IMR-90 (cell line): ENCODE measurements at regions not wholly inside any gene's neighbourhood (a gene's known extent, or its start where the extent isn't known, plus 50 kb on each side); places are given as distances from the start of the nearest gene placed in this dataset.

Experiments
- ATAC-seq: fragments of 200-7000 bp; cut with Tn5 transposase; 2 replicates; pipeline ENCODE4 v1.9.1; 2020; ENCODE audit warnings: low read depth, mild to moderate bottlenecking, moderate library complexity
- BruUV-seq: library from RNA; stranded (reverse); fragments of 400-500 nt; replicated peaks from 2 replicates; lab custom pipeline; 2021; lab: Mats Ljungman, UMichigan
- CTCF ChIA-PET: fragments of 300-600 bp; formaldehyde crosslinking; extraction: SDS; loops from one replicate; lab custom pipeline; 2021; ENCODE audit warnings: antibody characterized with exemption; lab: Yijun Ruan, JAX
- POLR2A ChIA-PET: fragments of 300-600 bp; sonication (Branson Sonifier 250); formaldehyde crosslinking; loops from one replicate; lab custom pipeline; 2022; ENCODE audit warnings: antibody characterized with exemption; ENCODE audit not compliant: unreplicated experiment; lab: Charles Lee
- DNase-seq: peaks from one replicate; pipeline ENCODE4 v3.0.0; 2013
- H2AFZ ChIP-seq: replicated peaks from 2 replicates; pipeline ENCODE3; 2013; ENCODE audit warnings: low read length, mild to moderate bottlenecking; ENCODE audit not compliant: poor library complexity
- H2AK5ac ChIP-seq: 2 replicates; pipeline ENCODE4 v1.6.1; 2013; ENCODE audit warnings: low read depth, low read length, inconsistent platforms
- H2AK9ac ChIP-seq: replicated peaks from 2 replicates; pipeline ENCODE3; 2013; ENCODE audit warnings: mild to moderate bottlenecking, low read depth, low read length, moderate library complexity; ENCODE audit not compliant: poor library complexity
- H2BK120ac ChIP-seq: 2 replicates; pipeline ENCODE4 v1.6.1; 2013; ENCODE audit warnings: low read depth, low read length, inconsistent platforms
- H2BK15ac ChIP-seq: 3 replicates; pipeline ENCODE4 v1.6.1; 2013; ENCODE audit warnings: low read depth, low read length, inconsistent platforms
- H2BK20ac ChIP-seq: 2 replicates; pipeline ENCODE4 v1.6.1; 2013; ENCODE audit warnings: low read depth, mild to moderate bottlenecking, inconsistent platforms, low read length, moderate library complexity
- H2BK5ac ChIP-seq: 2 replicates; pipeline ENCODE4 v1.6.1; 2013; ENCODE audit warnings: mild to moderate bottlenecking, low read depth, low read length, inconsistent platforms; ENCODE audit not compliant: poor library complexity, severe bottlenecking
- H3K14ac ChIP-seq: replicated peaks from 2 replicates; pipeline ENCODE4 v1.6.1; 2013; ENCODE audit warnings: low read depth, low read length, inconsistent platforms
- H3K18ac ChIP-seq: 2 replicates; pipeline ENCODE4 v1.6.1; 2013; ENCODE audit warnings: low read depth, low read length, control low read depth
- H3K23ac ChIP-seq: 2 replicates; pipeline ENCODE4 v1.6.1; 2013; ENCODE audit warnings: low read depth, low read length, inconsistent platforms
- H3K27ac ChIP-seq: 2 replicates; pipeline ENCODE4 v1.5.1; 2013; ENCODE audit warnings: mild to moderate bottlenecking, control low read depth, low read length; ENCODE audit not compliant: insufficient read depth
- H3K27me3 ChIP-seq: 2 replicates; pipeline ENCODE4 v1.6.1; 2013; ENCODE audit warnings: low read length; ENCODE audit not compliant: control insufficient read depth, insufficient read depth
- H3K36me3 ChIP-seq: 2 replicates; pipeline ENCODE4 v1.6.1; 2013; ENCODE audit warnings: low read length, mixed read lengths; ENCODE audit not compliant: control insufficient read depth, insufficient read depth
- H3K4ac ChIP-seq: 2 replicates; pipeline ENCODE4 v1.6.1; 2013; ENCODE audit warnings: low read depth, low read length, inconsistent platforms
- H3K4me1 ChIP-seq: 2 replicates; pipeline ENCODE4 v1.6.1; 2013; ENCODE audit warnings: low read length, mixed read lengths; ENCODE audit not compliant: control insufficient read depth, insufficient read depth
- H3K4me2 ChIP-seq: 2 replicates; pipeline ENCODE4 v1.6.1; 2013; ENCODE audit warnings: low read depth, mild to moderate bottlenecking, control low read depth, low read length, moderate library complexity
- H3K4me3 ChIP-seq: 2 replicates; pipeline ENCODE4 v1.5.1; 2013; ENCODE audit warnings: low read depth, mild to moderate bottlenecking, control low read depth, low read length, moderate library complexity; ENCODE audit not compliant: insufficient read depth
- H3K56ac ChIP-seq: 2 replicates; pipeline ENCODE4 v1.6.1; 2013; ENCODE audit warnings: low read length, inconsistent platforms; ENCODE audit not compliant: insufficient read depth; ENCODE audit errors: extremely low read depth
- H3K79me1 ChIP-seq, 2 experiments: 2 replicates each; pipeline ENCODE4 v1.6.1; 2013; ENCODE audit warnings: low read length in 2 of 2, inconsistent platforms in 1 of 2, low read depth in 1 of 2
- H3K9ac ChIP-seq: 2 replicates; pipeline ENCODE4 v1.6.1; 2013; ENCODE audit warnings: low read depth, low read length, control low read depth
- H3K9me1 ChIP-seq: 2 replicates; pipeline ENCODE4 v1.6.1; 2013; ENCODE audit warnings: low read length, inconsistent platforms; ENCODE audit not compliant: insufficient read depth
- H3K9me3 ChIP-seq: 2 replicates; pipeline ENCODE4 v1.6.1; 2013; ENCODE audit warnings: low read length; ENCODE audit not compliant: control insufficient read depth, insufficient read depth
- H4K20me1 ChIP-seq: 2 replicates; pipeline ENCODE4 v1.6.1; 2013; ENCODE audit warnings: low read length, inconsistent platforms; ENCODE audit not compliant: insufficient read depth
- H4K5ac ChIP-seq: 2 replicates; pipeline ENCODE4 v1.6.1; 2013; ENCODE audit warnings: mild to moderate bottlenecking, low read depth, low read length, control low read depth
- H4K8ac ChIP-seq, 2 experiments: 2 replicates each; pipeline ENCODE4 v1.6.1; 2013; ENCODE audit warnings: low read depth in 2 of 2, low read length in 2 of 2, control low read depth in 1 of 2, inconsistent platforms in 1 of 2
- H4K91ac ChIP-seq: 2 replicates; pipeline ENCODE4 v1.6.1; 2013; ENCODE audit warnings: low read depth, low read length, inconsistent platforms; ENCODE audit not compliant: insufficient read depth
- MXI1 ChIP-seq: IDR thresholded peaks from 2 replicates; pipeline ENCODE4 v1.6.1; 2012; ENCODE audit warnings: low read depth, mild to moderate bottlenecking, low read length, moderate library complexity, borderline replicate concordance
- NFE2L2 ChIP-seq: fragments of 150-350 bp; IDR thresholded peaks from 2 replicates; pipeline ENCODE4 v1.6.1; 2016; ENCODE audit warnings: low read depth, mild to moderate bottlenecking, low read length
- WGBS, 2 experiments: methylation state at CpG; one replicate each; pipeline versions ENCODE4 v1.1.5 to v1.1.7; 2013; ENCODE audit warnings: missing lambda C conversion rate in 2 of 2; ENCODE audit not compliant: insufficient read length in 1 of 2; ENCODE audit errors: extremely low coverage in 2 of 2; 5-methylcytosine and 5-hydroxymethylcytosine counted together
- dilution Hi-C: fragments of 300-500 bp; cut with HindIII; formaldehyde crosslinking; loops from one replicate; pipeline ENCODE4 v1.14.3; 2018; ENCODE audit warnings: low sequenced_read_pairs; ENCODE audit not compliant: unreplicated experiment
- in situ Hi-C: fragments of 300-500 bp; cut with MboI; formaldehyde crosslinking; loops from 3 replicates; pipeline ENCODE4 v1.14.3; 2019; ENCODE audit warnings: low sequenced_read_pairs, inconsistent platforms, mixed read lengths
- intact Hi-C: fragments of 100-400 bp; cut with micrococcal nuclease; formaldehyde crosslinking; loops from 2 replicates; pipeline ENCODE4 v1.10.0; 2022

DNA sequence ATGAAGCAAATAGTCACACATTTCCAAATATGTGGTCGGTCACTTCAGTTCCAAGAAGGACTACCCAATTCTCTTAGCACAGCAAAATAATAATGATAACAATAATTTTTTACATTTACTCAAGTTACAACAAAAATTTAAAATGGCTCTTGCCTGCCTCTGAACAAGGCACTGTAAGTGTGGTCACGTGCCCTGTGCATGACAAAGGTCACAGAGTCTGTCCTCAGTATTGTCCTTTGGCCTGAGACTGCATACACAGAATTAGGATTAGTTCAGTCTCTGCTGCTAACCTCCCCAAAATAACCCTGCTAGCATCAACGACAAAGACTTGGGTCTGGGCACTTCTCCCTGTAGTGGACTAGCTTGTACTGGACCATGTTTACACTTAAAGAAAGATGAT is 297.1 kb upstream of the DUSP10 start:
- no peak overlapping the region for H2AFZ ChIP-seq
- no peak overlapping the region for H3K4ac ChIP-seq
- no peak overlapping the region for H2AK5ac ChIP-seq
- no peak overlapping the region for H4K8ac ChIP-seq
- intact Hi-C loops (no loop called here), in situ Hi-C loops (no loop called here), dilution Hi-C loops (no loop called here)
- no peak overlapping the region; the same call in 1 of the 2 replicates for H2BK20ac ChIP-seq
- H3K9ac ChIP-seq = no peak overlapping the region
- H3K27me3 ChIP-seq = no peaks in the 10 kb centered on the region
- CTCF ChIA-PET = no interaction called here
- ATAC-seq (no peak), DNase-seq (no peak)
- POLR2A ChIA-PET = no interaction called here
- no peak overlapping the region for H2BK15ac ChIP-seq
- H3K18ac ChIP-seq = no peak overlapping the region
- H3K4me1 ChIP-seq = peaks cover 19% of the 10 kb centered on the region
- no peak overlapping the region for H3K27ac ChIP-seq
- no peaks in the 10 kb centered on the region for H3K36me3 ChIP-seq
- no peak overlapping the region for H3K4me3 ChIP-seq
- TF ChIP-seq NFE2L2 (no peak), MXI1 (no peak)
- no CpG with 5 or more reads among the region's 3 CpGs for WGBS, 2 experiments
- H4K20me1 ChIP-seq = no peaks in the 10 kb centered on the region
- no peak overlapping the region for H2BK5ac ChIP-seq
- H3K56ac ChIP-seq = no peak overlapping the region
- H2BK120ac ChIP-seq = no peak overlapping the region
- peaks cover 5% of the 10 kb centered on the region for H3K9me1 ChIP-seq
- H3K9me3 ChIP-seq = no peaks in the 10 kb centered on the region
- H3K4me2 ChIP-seq = no peak overlapping the region
- BruUV-seq = no TSS peak
- H4K5ac ChIP-seq = no peak overlapping the region
- no peak overlapping the region for H4K91ac ChIP-seq
- no peak overlapping the region for H3K23ac ChIP-seq
- H3K79me1 ChIP-seq = no peaks in the 10 kb centered on the region
- no peak overlapping the region for H3K14ac ChIP-seq
- H2AK9ac ChIP-seq = no peak overlapping the region
